ENCODE measurements at regions not wholly inside any gene's neighbourhood (a gene's known extent, or its start where the extent isn't known, plus 50 kb on each side); places are given as distances from the start of the nearest gene placed in this dataset.

GRCh38 chr21:34280389-34280795 lies 83.4 kb upstream of the KCNE2 start:
- TF ChIP-seq CTCF (conservative IDR thresholded peaks at IDR 0.05 in 1 of 2, IDR thresholded peaks at IDR 0.05 in 1 of 2; ENCODE audit: extremely low read depth in 1 of 2, insufficient read depth in 1 of 2, low read depth in 1 of 2, low read length in 2 of 2) (no peak), EZH2 (IDR thresholded peaks at IDR 0.05; ENCODE audit: borderline replicate concordance, low read length) (no peak)

Measured in mammary epithelial cell (primary cell).